HepG2 (cell line): ENCODE measurements at regions not wholly inside any gene's neighbourhood (a gene's known extent, or its start where the extent isn't known, plus 50 kb on each side); places are given as distances from the start of the nearest gene placed in this dataset.

ENCODE experiments used
- ATAC-seq: fragments of 200-7000 bp; cut with Tn5 transposase; 3 replicates; pipeline ENCODE4 v1.9.1; 2020; ENCODE audit warnings: mild to moderate bottlenecking, moderate library complexity
- BruUV-seq: library from RNA; stranded (reverse); fragments of 400-500 nt; replicated peaks from 2 replicates; lab custom pipeline; 2021; lab: Mats Ljungman, UMichigan
- CTCF ChIA-PET: fragments of 300-600 bp; formaldehyde crosslinking; extraction: SDS; loops from one replicate; lab custom pipeline; 2021; ENCODE audit warnings: low total read pairs, inconsistent platforms, low intra/inter-chr PET ratio; lab: Yijun Ruan, JAX
- POLR2A ChIA-PET: fragments of 350-600 bp; sonication (Branson Sonifier 250); formaldehyde crosslinking; loops from one replicate; lab custom pipeline; 2020; ENCODE audit warnings: antibody characterized with exemption, inconsistent platforms; lab: Yijun Ruan, JAX
- DNase-seq: peaks from one replicate; pipeline ENCODE4 v3.0.0-alpha.2; 2015; ENCODE audit warnings: low spot score
- FAIRE-seq: peaks from 3 replicates; lab custom pipeline; 2011; peaks lifted over from hg19 to GRCh38; lab: Jason Lieb, UNC
- H2AFZ ChIP-seq: one replicate; pipeline ENCODE4 v1.6.1; 2011; ENCODE audit warnings: low read length, inconsistent platforms
- H3K27ac ChIP-seq: fragments of 300-600 bp; 3 replicates; pipeline ENCODE4 v1.8.0; 2011; ENCODE audit warnings: mixed run types, mild to moderate bottlenecking, mixed read lengths, low read length, inconsistent platforms; ENCODE audit not compliant: insufficient read depth; ENCODE audit errors: extremely low read length
- H3K27me3 ChIP-seq, 2 experiments: fragments of 200-600 bp in 1 of 2; 2 replicates in 1 of 2; 3 replicates in 1 of 2; pipeline versions ENCODE4 v1.6.0 to v1.8.0; 2011; ENCODE audit warnings: low read length in 2 of 2, mild to moderate bottlenecking in 2 of 2, moderate library complexity in 2 of 2, inconsistent platforms in 1 of 2; ENCODE audit not compliant: insufficient read depth in 2 of 2, control insufficient read depth in 1 of 2
- H3K36me3 ChIP-seq, 2 experiments: fragments of 200-600 bp in 1 of 2; replicated peaks in 1 of 2; 2 replicates in 1 of 2; 3 replicates in 1 of 2; pipeline versions ENCODE4 v1.5.1 to v1.8.0; 2011; ENCODE audit warnings: low read length in 2 of 2, inconsistent platforms in 1 of 2; ENCODE audit not compliant: insufficient read depth in 2 of 2, control insufficient read depth in 1 of 2
- H3K4me1 ChIP-seq: 2 replicates; pipeline ENCODE4 v1.5.1; 2012; ENCODE audit warnings: low read length, inconsistent platforms; ENCODE audit not compliant: insufficient read depth
- H3K4me2 ChIP-seq: 2 replicates; pipeline ENCODE4 v1.6.0; 2011; ENCODE audit warnings: low read depth, low read length, inconsistent platforms
- H3K4me3 ChIP-seq, 3 experiments: fragments of 200-600 bp in 1 of 3; sonication (generic), shearing (Covaris generic) in 1 of 3; replicated peaks in 1 of 3; 2 replicates each; pipeline ENCODE4 v1.5.1; 2011 to 2016; ENCODE audit warnings: low read length in 3 of 3, inconsistent platforms in 2 of 3, low read depth in 2 of 3, mild to moderate bottlenecking in 2 of 3, control low read depth in 1 of 3, mixed read lengths in 1 of 3; ENCODE audit not compliant: insufficient read depth in 1 of 3
- H3K79me2 ChIP-seq: one replicate; pipeline ENCODE4 v1.6.1; 2011; ENCODE audit warnings: low read length, inconsistent platforms; ENCODE audit not compliant: insufficient read depth
- H3K9ac ChIP-seq: 2 replicates; pipeline ENCODE4 v1.6.0; 2011; ENCODE audit warnings: mild to moderate bottlenecking, low read depth, low read length, inconsistent platforms; ENCODE audit not compliant: insufficient read depth
- H3K9me3 ChIP-seq: 2 replicates; pipeline ENCODE4 v1.5.1; 2012; ENCODE audit warnings: mild to moderate bottlenecking, low read length
- H4K20me1 ChIP-seq: 2 replicates; pipeline ENCODE4 v1.6.0; 2011; ENCODE audit warnings: inconsistent platforms, mild to moderate bottlenecking, low read length, moderate library complexity; ENCODE audit not compliant: insufficient read depth
- HNRNPK ChIP-seq: fragments of 200-400 bp; formaldehyde crosslinking; IDR thresholded peaks from 2 replicates; pipeline ENCODE4 v1.6.1; 2018; ENCODE audit warnings: low read length, low read depth, moderate library complexity, mild to moderate bottlenecking; ENCODE audit not compliant: poor library complexity, severe bottlenecking
- ZNF282 ChIP-seq: fragments of 450-650 bp; IDR thresholded peaks from 2 replicates; pipeline ENCODE4 v1.6.1; 2018; ENCODE audit not compliant: partially characterized antibody
- WGBS: methylation state at CpG from one replicate; pipeline ENCODE4 v1.1.6; 2017; ENCODE audit warnings: low lambda C conversion rate; 5-methylcytosine and 5-hydroxymethylcytosine counted together
- in situ Hi-C: cut with HindIII; loops from 2 replicates; pipeline ENCODE4 v1.10.0; 2017; ENCODE audit warnings: low pct_unique_long_range_greater_than_20kb; ENCODE audit not compliant: extremely low pct_ligation_motif_present
- intact Hi-C: fragments of 100-400 bp; cut with micrococcal nuclease; formaldehyde crosslinking; loops from one replicate; pipeline ENCODE4 v1.10.0; 2022; ENCODE audit not compliant: unreplicated experiment
- TF ChIP-seq, protein P1 (sequence below): conservative IDR thresholded peaks from 2 replicates; pipeline ENCODE4 v1.6.1; 2018; ENCODE audit warnings: missing genetic modification reagents

- ATAC-seq (no peak), FAIRE-seq (no peak), DNase-seq (no peak)
- Histone ChIP-seq H3K27me3 (no peaks in the 10 kb centered on the region), H2AFZ (peak overlapping the region; percentile 50), H3K27ac (no peak overlapping the region), H3K9me3 (no peaks in the 10 kb centered on the region), H3K9ac (no peak overlapping the region), H4K20me1 (no peaks in the 10 kb centered on the region), H3K4me1 (peaks cover 55% of the 10 kb centered on the region), H3K79me2 (no peaks in the 10 kb centered on the region), H3K36me3 (no peaks in the 10 kb centered on the region), H3K4me3 (no peak overlapping the region), H3K4me2 (no peak overlapping the region)
- in situ Hi-C loops (no loop called here), intact Hi-C loops (no loop called here)
- WGBS = 97% methylated on average over 6 of the region's 6 CpGs
- POLR2A ChIA-PET = interaction anchor here (1.8 kb wide), 1 partner anchor 12 kb away, joined by 7 read pairs; no protein-coding TSS in a partner anchor
- CTCF ChIA-PET = no interaction called here
- BruUV-seq = no TSS peak
- no peak for TF ChIP-seq ZNF282
Measured at GRCh38 chr7:138400400-138400886, 59.6 kb upstream of the TRIM24 start.

DNA sequence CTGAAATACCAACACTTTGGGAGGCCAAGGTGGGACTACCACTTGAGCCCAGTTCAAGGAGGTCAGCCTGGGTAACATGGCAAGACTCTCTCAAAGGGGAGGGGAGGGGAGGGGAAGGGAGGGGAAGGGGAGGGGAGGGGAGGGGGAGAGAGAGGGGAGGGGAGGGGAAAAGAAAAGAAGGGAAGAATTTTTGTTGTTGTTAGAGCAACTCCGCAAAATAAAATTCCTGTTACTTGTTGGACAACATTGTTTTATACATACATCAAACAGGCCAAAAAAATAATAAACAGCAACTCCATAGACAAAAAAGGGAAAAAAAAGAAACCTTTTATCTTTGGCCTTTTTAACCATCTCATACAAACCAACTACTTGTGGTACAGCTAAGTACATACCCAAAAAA, 57.3 kb upstream of the TRIM24 start:
- Histone ChIP-seq H3K4me2 (no peak overlapping the region), H3K27me3 (no peaks in the 10 kb centered on the region)
- TF ChIP-seq, protein P1, sequence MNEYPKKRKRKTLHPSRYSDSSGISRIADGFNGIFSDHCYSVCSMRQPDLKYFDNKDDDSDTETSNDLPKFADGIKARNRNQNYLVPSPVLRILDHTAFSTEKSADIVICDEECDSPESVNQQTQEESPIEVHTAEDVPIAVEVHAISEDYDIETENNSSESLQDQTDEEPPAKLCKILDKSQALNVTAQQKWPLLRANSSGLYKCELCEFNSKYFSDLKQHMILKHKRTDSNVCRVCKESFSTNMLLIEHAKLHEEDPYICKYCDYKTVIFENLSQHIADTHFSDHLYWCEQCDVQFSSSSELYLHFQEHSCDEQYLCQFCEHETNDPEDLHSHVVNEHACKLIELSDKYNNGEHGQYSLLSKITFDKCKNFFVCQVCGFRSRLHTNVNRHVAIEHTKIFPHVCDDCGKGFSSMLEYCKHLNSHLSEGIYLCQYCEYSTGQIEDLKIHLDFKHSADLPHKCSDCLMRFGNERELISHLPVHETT (CRISPR knock-in tag) = no peak
- TF ChIP-seq HNRNPK = peak; percentile 98
- TF ChIP-seq, all 625 proteins: peak for 1
- WGBS = 100% methylated on average over 1 of the region's 1 CpG
- Histone ChIP-seq H3K27ac (no peak overlapping the region), H3K79me2 (no peaks in the 10 kb centered on the region), H3K36me3 (no peaks in the 10 kb centered on the region), H3K4me1 (peaks cover 33% of the 10 kb centered on the region), H3K4me3 (no peak overlapping the region), H3K9ac (no peak overlapping the region), H3K9me3 (no peaks in the 10 kb centered on the region), H2AFZ (no peak overlapping the region), H4K20me1 (no peaks in the 10 kb centered on the region)
- intact Hi-C loops (no loop called here), in situ Hi-C loops (no loop called here)
- BruUV-seq = no TSS peak
- POLR2A ChIA-PET = interaction anchor here (1.7 kb wide), 1 partner anchor 50 kb away, joined by 4 read pairs; no protein-coding TSS in a partner anchor
- FAIRE-seq = no peak
- CTCF ChIA-PET = no interaction called here
- no peak for DNase-seq
- no peak for ATAC-seq
